ENCODE measurements at regions not wholly inside any gene's neighbourhood (a gene's known extent, or its start where the extent isn't known, plus 50 kb on each side); places are given as distances from the start of the nearest gene placed in this dataset.

GRCh38 chr3:174441588-174442301 lies 417.4 kb upstream of the NAALADL2 start:
- TF ChIP-seq CTCF (conservative IDR thresholded peaks at IDR 0.05 in 1 of 2, IDR thresholded peaks at IDR 0.05 in 1 of 2; ENCODE audit: extremely low read depth in 1 of 2, insufficient read depth in 1 of 2, low read depth in 1 of 2, low read length in 2 of 2) (no peak), EZH2 (IDR thresholded peaks at IDR 0.05; ENCODE audit: borderline replicate concordance, low read length) (no peak)
